K562 (cell line): ENCODE measurements at regions not wholly inside any gene's neighbourhood (a gene's known extent, or its start where the extent isn't known, plus 50 kb on each side); places are given as distances from the start of the nearest gene placed in this dataset.

Experiments used
- ATAC-seq: fragments of 200-7000 bp; cut with Tn5 transposase; 3 replicates; pipeline ENCODE4 v1.9.1; 2020; ENCODE audit warnings: moderate library complexity
- BruUV-seq: library from RNA; stranded (reverse); fragments of 400-500 nt; replicated peaks from 2 replicates; lab custom pipeline; 2021; lab: Mats Ljungman, UMichigan
- CTCF ChIA-PET: fragments of 300-600 bp; formaldehyde crosslinking; extraction: SDS; loops from one replicate; lab custom pipeline; 2021; ENCODE audit warnings: low intra/inter-chr PET ratio; lab: Yijun Ruan, JAX
- POLR2A ChIA-PET: fragments of 300-600, 350-650 bp; sonication (Branson Sonifier 250); formaldehyde crosslinking; extraction: SDS; loops from one replicate; lab custom pipeline; 2021; ENCODE audit warnings: antibody characterized with exemption, inconsistent platforms; lab: Yijun Ruan, JAX
- DNase-seq, 4 experiments: peaks; one replicate each; pipeline versions ENCODE4 v3.0.0 to v3.0.0-alpha.2; 2011 to 2018; ENCODE audit warnings: low spot score in 3 of 4, mixed read lengths in 3 of 4; ENCODE audit errors: extremely low read depth in 1 of 4
- FAIRE-seq: peaks from 2 replicates; lab custom pipeline; 2011; peaks lifted over from hg19 to GRCh38; lab: Jason Lieb, UNC
- H2AFZ ChIP-seq: 2 replicates; pipeline ENCODE4 v1.6.0; 2011; ENCODE audit warnings: low read depth, low read length, control low read depth, inconsistent platforms
- H3K27ac ChIP-seq: fragments of 200-600 bp; 3 replicates; pipeline ENCODE4 v1.8.0; 2011; ENCODE audit warnings: low read depth, mild to moderate bottlenecking, control low read depth, inconsistent platforms, low read length, moderate library complexity, mixed read lengths; ENCODE audit errors: extremely low read depth
- H3K27me3 ChIP-seq, 2 experiments: fragments of 300-600 bp in 1 of 2; 2 replicates in 1 of 2; 3 replicates in 1 of 2; pipeline versions ENCODE4 v1.6.0 to v1.8.0; 2011; ENCODE audit warnings: inconsistent platforms in 2 of 2, low read length in 2 of 2, mild to moderate bottlenecking in 1 of 2, mixed read lengths in 1 of 2, moderate library complexity in 1 of 2; ENCODE audit not compliant: control insufficient read depth in 2 of 2, insufficient read depth in 2 of 2
- H3K36me3 ChIP-seq: fragments of 300-600 bp; 3 replicates; pipeline ENCODE4 v1.8.0; 2011; ENCODE audit warnings: mild to moderate bottlenecking, low read length, inconsistent platforms; ENCODE audit not compliant: control insufficient read depth, insufficient read depth
- H3K4me1 ChIP-seq, 2 experiments: fragments of 200-600 bp in 1 of 2; replicated peaks in 1 of 2; 2 replicates in 1 of 2; 3 replicates in 1 of 2; pipeline versions ENCODE4 v1.5.1 to v1.8.0; 2011; ENCODE audit warnings: inconsistent platforms in 2 of 2, low read length in 2 of 2, mild to moderate bottlenecking in 1 of 2, mixed read lengths in 1 of 2, moderate library complexity in 1 of 2; ENCODE audit not compliant: control insufficient read depth in 2 of 2, insufficient read depth in 2 of 2
- H3K4me2 ChIP-seq: 2 replicates; pipeline ENCODE4 v1.6.1; 2011; ENCODE audit warnings: low read length, control low read depth, inconsistent platforms, mixed read lengths; ENCODE audit not compliant: insufficient read depth
- H3K4me3 ChIP-seq: fragments of 200-600 bp; sonication (generic), shearing (Covaris generic); 2 replicates; pipeline ENCODE4 v1.5.1; 2016; ENCODE audit warnings: control low read depth, inconsistent platforms
- H3K79me2 ChIP-seq: fragments of 200-600 bp; 3 replicates; pipeline ENCODE4 v1.8.0; 2011; ENCODE audit warnings: low read length, inconsistent platforms; ENCODE audit not compliant: control insufficient read depth, insufficient read depth
- H3K9ac ChIP-seq, 2 experiments: 2 replicates each; pipeline versions ENCODE4 v1.6.0 to v1.6.1; 2011; ENCODE audit warnings: low read depth in 2 of 2, low read length in 2 of 2, control low read depth in 1 of 2, inconsistent platforms in 1 of 2, mild to moderate bottlenecking in 1 of 2, mixed read lengths in 1 of 2; ENCODE audit not compliant: insufficient read depth in 1 of 2
- H3K9me1 ChIP-seq: one replicate; pipeline ENCODE4 v1.6.0; 2011; ENCODE audit warnings: inconsistent platforms, mild to moderate bottlenecking, low read length, moderate library complexity; ENCODE audit not compliant: control insufficient read depth, insufficient read depth
- H3K9me3 ChIP-seq: replicated peaks from 2 replicates; pipeline ENCODE4 v1.5.1; 2011; ENCODE audit warnings: low read depth, low read length, inconsistent platforms; ENCODE audit not compliant: control insufficient read depth, insufficient read depth
- H4K20me1 ChIP-seq: replicated peaks from 2 replicates; pipeline ENCODE4 v1.6.1; 2011; ENCODE audit warnings: low read length, inconsistent platforms, mixed read lengths; ENCODE audit not compliant: control insufficient read depth, insufficient read depth
- MCM7 ChIP-seq, 2 experiments: fragments of 450-650 bp; IDR thresholded peaks; 2 replicates each; pipeline ENCODE4 v1.6.1; 2016 to 2018
- MYBL2 ChIP-seq, 2 experiments: fragments of 450-650 bp in 1 of 2; sonication (generic) in 1 of 2; formaldehyde crosslinking in 1 of 2; IDR thresholded peaks; 2 replicates each; pipeline versions ENCODE4 v1.6.1 to v1.8.1; 2017 to 2022; ENCODE audit warnings: borderline replicate concordance in 1 of 2, inconsistent platforms in 1 of 2, low read depth in 1 of 2, mild to moderate bottlenecking in 1 of 2, missing genetic modification reagents in 1 of 2, moderate library complexity in 1 of 2
- NCOA1 ChIP-seq: fragments of 450-650 bp; IDR thresholded peaks from 2 replicates; pipeline ENCODE4 v1.6.1; 2016; ENCODE audit warnings: low read depth
- NR2F6 ChIP-seq: fragments of 450-650 bp; formaldehyde crosslinking; IDR thresholded peaks from 2 replicates; pipeline ENCODE4 v1.4.0; 2020; ENCODE audit warnings: mild to moderate bottlenecking
- SMAD4 ChIP-seq: fragments of 250-450 bp; sonication (Bioruptor Pico); conservative IDR thresholded peaks from 2 replicates; pipeline ENCODE4 v1.8.0; 2021; ENCODE audit warnings: inconsistent platforms, mild to moderate bottlenecking, moderate library complexity
- SMC3 ChIP-seq: conservative IDR thresholded peaks from 2 replicates; pipeline ENCODE4 v1.6.1; 2011; ENCODE audit warnings: low read depth, low read length, improper control_type of control experiment; ENCODE audit not compliant: insufficient read depth
- TAF7 ChIP-seq: fragments of 450-650 bp; IDR thresholded peaks from 2 replicates; pipeline ENCODE4 v1.6.1; 2016; ENCODE audit warnings: missing genetic modification characterization, missing compliant biosample characterization
- TCF7L2 ChIP-seq: fragments of 150-350 bp; IDR thresholded peaks from 2 replicates; pipeline ENCODE4 v1.6.1; 2016; ENCODE audit warnings: low read depth, mild to moderate bottlenecking, low read length, moderate library complexity
- ZNF165 ChIP-seq: fragments of 250-450 bp; sonication (Bioruptor Pico); IDR thresholded peaks from 2 replicates; pipeline ENCODE4 v1.4.0; 2020; ENCODE audit warnings: borderline replicate concordance
- in situ Hi-C: fragments of 300-500 bp; cut with MboI; formaldehyde crosslinking; loops from 4 replicates; pipeline ENCODE4 v1.15.0; 2018; ENCODE audit warnings: inconsistent platforms, mixed read lengths
- intact Hi-C: fragments of 100-400 bp; cut with micrococcal nuclease; formaldehyde crosslinking; loops from 2 replicates; pipeline ENCODE4 v1.14.2; 2022
- TF ChIP-seq, protein P1 (sequence below), 2 experiments: fragments of 450-650 bp in 1 of 2; sonication (generic) in 1 of 2; formaldehyde crosslinking in 1 of 2; IDR thresholded peaks in 1 of 2; conservative IDR thresholded peaks in 1 of 2; 2 replicates each; pipeline versions ENCODE4 v1.6.1 to v1.8.1; 2016 to 2023; ENCODE audit warnings: mild to moderate bottlenecking in 2 of 2, moderate library complexity in 2 of 2, inconsistent platforms in 1 of 2, missing genetic modification reagents in 1 of 2
- TF ChIP-seq, protein P2 (sequence below): fragments of 450-650 bp; formaldehyde crosslinking; IDR thresholded peaks from 2 replicates; pipeline ENCODE4 v1.4.0; 2022; ENCODE audit warnings: missing genetic modification characterization

DNA sequence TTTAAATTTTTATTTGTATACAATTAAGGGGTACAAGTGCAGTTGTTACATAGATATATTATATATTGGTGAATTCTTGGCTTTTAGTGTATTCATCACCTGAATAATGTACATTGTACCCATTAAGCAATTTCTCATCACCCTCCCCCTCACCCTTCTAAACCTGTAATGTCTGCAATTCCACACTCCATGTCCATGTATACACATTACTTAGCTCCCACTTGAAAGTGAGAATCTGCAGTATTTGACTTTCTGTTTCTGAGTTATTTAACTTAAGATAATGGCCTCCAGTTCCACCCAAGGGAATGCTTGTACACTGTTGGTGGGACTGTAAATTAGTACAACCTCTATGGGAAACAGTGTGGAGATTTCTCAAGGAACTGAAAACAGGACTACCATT is 383.2 kb upstream of the KCNMB2 start:
- no peak for TF ChIP-seq SMC3
- TF ChIP-seq, protein P1, sequence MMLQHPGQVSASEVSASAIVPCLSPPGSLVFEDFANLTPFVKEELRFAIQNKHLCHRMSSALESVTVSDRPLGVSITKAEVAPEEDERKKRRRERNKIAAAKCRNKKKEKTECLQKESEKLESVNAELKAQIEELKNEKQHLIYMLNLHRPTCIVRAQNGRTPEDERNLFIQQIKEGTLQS (IDR thresholded peaks at IDR 0.05) = no peak
- TF ChIP-seq, protein P1 (CRISPR knock-in tag; conservative IDR thresholded peaks at IDR 0.05) = no peak
- TF ChIP-seq MYBL2 (IDR thresholded peaks at IDR 0.05; ENCODE audit: low read depth) = no peak
- no peak for TF ChIP-seq MYBL2 (CRISPR knock-in tag; IDR thresholded peaks at IDR 0.05; ENCODE audit: borderline replicate concordance)
- TF ChIP-seq, protein P2, sequence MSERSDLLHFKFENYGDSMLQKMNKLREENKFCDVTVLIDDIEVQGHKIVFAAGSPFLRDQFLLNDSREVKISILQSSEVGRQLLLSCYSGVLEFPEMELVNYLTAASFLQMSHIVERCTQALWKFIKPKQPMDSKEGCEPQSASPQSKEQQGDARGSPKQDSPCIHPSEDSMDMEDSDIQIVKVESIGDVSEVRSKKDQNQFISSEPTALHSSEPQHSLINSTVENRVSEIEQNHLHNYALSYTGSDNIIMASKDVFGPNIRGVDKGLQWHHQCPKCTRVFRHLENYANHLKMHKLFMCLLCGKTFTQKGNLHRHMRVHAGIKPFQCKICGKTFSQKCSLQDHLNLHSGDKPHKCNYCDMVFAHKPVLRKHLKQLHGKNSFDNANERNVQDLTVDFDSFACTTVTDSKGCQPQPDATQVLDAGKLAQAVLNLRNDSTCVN (CRISPR knock-in tag) = no peak
- no peak for TF ChIP-seq TAF7
- no peak for TF ChIP-seq NR2F6 (CRISPR knock-in tag)
- TF ChIP-seq TCF7L2 = no peak
- TF ChIP-seq NCOA1 = no peak
- TF ChIP-seq SMAD4 (CRISPR knock-in tag) = no peak
- no peak for TF ChIP-seq ZNF165 (CRISPR knock-in tag)
- no peak for TF ChIP-seq MCM7 (IDR thresholded peaks at IDR 0.05)
- Histone ChIP-seq H3K9me1 (no peaks in the 10 kb centered on the region), H3K79me2 (no peaks in the 10 kb centered on the region), H3K4me2 (no peak overlapping the region), H2AFZ (no peak overlapping the region), H3K4me3 (no peak overlapping the region), H3K4me1 (no peaks in the 10 kb centered on the region; a peak in 1 of 5 replicates), H3K9ac (no peak overlapping the region), H3K36me3 (no peaks in the 10 kb centered on the region), H4K20me1 (no peaks in the 10 kb centered on the region), H3K27me3 (no peaks in the 10 kb centered on the region), H3K27ac (no peak overlapping the region), H3K9me3 (no peaks in the 10 kb centered on the region)
- no TSS peak for BruUV-seq
- no peak for ATAC-seq
- CTCF ChIA-PET = no interaction called here
- intact Hi-C loops = no loop called here
- FAIRE-seq = no peak
- POLR2A ChIA-PET = interaction anchor here (0.8 to 1.1 kb wide), 2 partner anchors 18 to 23 kb away, joined by 3 read pairs; no protein-coding TSS in a partner anchor
- in situ Hi-C loops = no loop called here
- no peak for DNase-seq
